Sigmoid colon (tissue), 3 donors: ENCODE measurements at regions not wholly inside any gene's neighbourhood (a gene's known extent, or its start where the extent isn't known, plus 50 kb on each side); places are given as distances from the start of the nearest gene placed in this dataset.

ENCODE experiments used
- POLR2A ChIP-seq, 2 donors: fragments of 450-650 bp; IDR thresholded peaks; one replicate each; pipeline ENCODE4 v1.6.1; 2016; ENCODE audit warnings: antibody characterized with exemption in 2 of 2, mild to moderate bottlenecking in 2 of 2, moderate library complexity in 2 of 2
- TF ChIP-seq, protein P1 (sequence below), 4 experiments: fragments of 450-650 bp in 3 of 4; fragments of 200-600 bp in 1 of 4; IDR thresholded peaks; one replicate each; pipeline ENCODE4 v1.5.1; 2016 to 2019; ENCODE audit warnings: antibody characterized with exemption in 4 of 4, mild to moderate bottlenecking in 3 of 4, moderate library complexity in 2 of 4

DNA sequence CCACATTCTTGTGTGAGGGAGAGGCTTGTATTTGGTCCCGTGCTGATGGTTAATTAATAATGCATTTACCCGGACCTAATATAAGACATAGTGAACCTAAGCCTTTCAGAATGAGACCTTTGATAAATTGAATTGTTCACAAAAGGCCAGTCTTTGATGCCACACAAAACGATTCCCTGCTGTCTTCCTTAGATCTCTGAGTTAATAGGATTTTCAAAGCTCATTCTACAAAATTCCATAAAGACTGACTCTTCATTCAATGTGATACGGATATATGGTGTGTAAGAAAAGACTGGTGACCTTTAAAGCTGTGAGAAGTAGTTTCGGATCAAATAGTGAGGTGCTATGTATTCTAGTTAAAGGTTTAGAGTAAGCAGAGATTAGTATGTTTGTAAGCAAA lies 254.3 kb downstream of the PDHA2 start:
- TF ChIP-seq, protein P1, sequence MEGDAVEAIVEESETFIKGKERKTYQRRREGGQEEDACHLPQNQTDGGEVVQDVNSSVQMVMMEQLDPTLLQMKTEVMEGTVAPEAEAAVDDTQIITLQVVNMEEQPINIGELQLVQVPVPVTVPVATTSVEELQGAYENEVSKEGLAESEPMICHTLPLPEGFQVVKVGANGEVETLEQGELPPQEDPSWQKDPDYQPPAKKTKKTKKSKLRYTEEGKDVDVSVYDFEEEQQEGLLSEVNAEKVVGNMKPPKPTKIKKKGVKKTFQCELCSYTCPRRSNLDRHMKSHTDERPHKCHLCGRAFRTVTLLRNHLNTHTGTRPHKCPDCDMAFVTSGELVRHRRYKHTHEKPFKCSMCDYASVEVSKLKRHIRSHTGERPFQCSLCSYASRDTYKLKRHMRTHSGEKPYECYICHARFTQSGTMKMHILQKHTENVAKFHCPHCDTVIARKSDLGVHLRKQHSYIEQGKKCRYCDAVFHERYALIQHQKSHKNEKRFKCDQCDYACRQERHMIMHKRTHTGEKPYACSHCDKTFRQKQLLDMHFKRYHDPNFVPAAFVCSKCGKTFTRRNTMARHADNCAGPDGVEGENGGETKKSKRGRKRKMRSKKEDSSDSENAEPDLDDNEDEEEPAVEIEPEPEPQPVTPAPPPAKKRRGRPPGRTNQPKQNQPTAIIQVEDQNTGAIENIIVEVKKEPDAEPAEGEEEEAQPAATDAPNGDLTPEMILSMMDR (IDR thresholded peaks at IDR 0.05) = no peak
- TF ChIP-seq POLR2A (IDR thresholded peaks at IDR 0.05) = no peak
